CD4-positive, alpha-beta T cell treated with Interleukin-15 for 1 hour (primary cell): ENCODE measurements at regions not wholly inside any gene's neighbourhood (a gene's known extent, or its start where the extent isn't known, plus 50 kb on each side); places are given as distances from the start of the nearest gene placed in this dataset.
"Not testable (repeated sequence)": the region's sequence is repeated elsewhere in the genome, so short reads cannot be mapped to it uniquely, and the experiment has no call there.

Source experiments
- DNase-seq: peaks from one replicate; pipeline ENCODE4 v3.0.0-alpha.2; 2020

- no peak for DNase-seq
Measured at GRCh38 chr18:1593091-1593490, 688.4 kb downstream of the ADCYAP1 start.

DNA sequence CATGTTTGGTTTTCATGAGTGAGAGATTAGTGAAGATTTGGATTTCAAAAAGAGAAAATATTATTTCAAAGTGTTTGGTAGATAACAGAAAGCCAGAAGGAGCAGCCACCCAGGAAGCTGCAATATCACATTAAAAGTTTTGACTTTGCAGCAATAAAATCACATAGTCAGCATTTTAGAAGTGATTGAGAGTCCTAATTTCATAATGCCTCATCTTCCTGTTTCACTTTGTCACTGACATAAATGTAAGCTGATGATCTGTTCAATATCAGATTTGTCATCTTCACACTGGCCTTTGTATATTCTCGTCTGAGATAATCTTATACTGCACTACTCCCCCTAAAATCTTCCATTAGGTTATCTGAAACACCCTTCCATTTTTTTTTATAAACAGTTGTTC lies 690.5 kb downstream of the ADCYAP1 start:
- DNase-seq = no peak

- no peak for DNase-seq
Measured at GRCh38 chr18:1599196-1599595, 694.5 kb downstream of the ADCYAP1 start.

- no peak for DNase-seq
Measured at GRCh38 chr18:1604751-1605150, 700.1 kb downstream of the ADCYAP1 start.

GRCh38 chr18:1618364-1618763 lies 713.7 kb downstream of the ADCYAP1 start:
- no peak for DNase-seq

GRCh38 chr18:1619507-1619906 lies 714.8 kb downstream of the ADCYAP1 start:
- DNase-seq = no peak

DNA sequence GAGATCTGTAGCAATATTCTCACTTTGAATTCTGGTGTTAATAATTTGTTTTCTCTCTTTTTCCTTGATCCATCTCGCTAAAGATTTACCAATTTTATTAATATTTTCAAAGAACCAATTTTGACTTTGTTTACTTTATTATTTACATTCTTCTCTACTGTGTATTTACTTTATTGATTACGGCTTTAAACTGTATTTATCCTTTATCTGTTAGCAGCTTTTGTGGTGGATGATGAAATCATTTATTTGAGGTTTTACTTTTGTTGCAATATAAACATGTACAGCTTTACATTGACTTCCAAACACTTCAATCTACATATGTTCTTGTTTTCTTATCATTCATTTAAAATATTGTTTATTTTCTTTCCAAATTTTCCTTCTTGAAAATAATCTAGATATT lies 719.9 kb downstream of the ADCYAP1 start:
- DNase-seq = no peak

- no peak for DNase-seq
Measured at GRCh38 chr18:1627494-1627893, 722.8 kb downstream of the ADCYAP1 start.

- no peak for DNase-seq
Measured at GRCh38 chr18:1648712-1649111, 744.0 kb downstream of the ADCYAP1 start.

DNA sequence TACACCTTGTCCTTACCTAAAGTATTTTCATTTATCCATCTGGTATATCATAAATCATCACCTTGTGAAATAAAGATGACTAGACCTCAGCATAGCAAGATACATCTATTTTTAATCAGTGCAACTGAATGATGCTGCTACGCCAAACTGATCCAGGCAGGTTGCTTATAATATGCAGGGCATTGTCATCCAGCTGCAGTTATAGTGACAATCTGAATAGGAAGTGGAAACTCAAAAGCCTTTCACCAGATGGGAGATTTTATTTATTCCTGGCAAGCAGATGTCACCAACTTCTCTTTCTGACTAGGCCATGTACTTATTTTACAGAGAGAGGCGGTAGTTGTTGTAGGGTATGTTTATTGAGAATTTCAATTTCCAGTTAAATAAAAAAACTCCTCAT lies 747.3 kb downstream of the ADCYAP1 start:
- DNase-seq = no peak

GRCh38 chr18:1653873-1654272 lies 749.2 kb downstream of the ADCYAP1 start:
- no peak for DNase-seq

- DNase-seq = no peak
Measured at GRCh38 chr18:1657876-1658275, 753.2 kb downstream of the ADCYAP1 start.

DNA sequence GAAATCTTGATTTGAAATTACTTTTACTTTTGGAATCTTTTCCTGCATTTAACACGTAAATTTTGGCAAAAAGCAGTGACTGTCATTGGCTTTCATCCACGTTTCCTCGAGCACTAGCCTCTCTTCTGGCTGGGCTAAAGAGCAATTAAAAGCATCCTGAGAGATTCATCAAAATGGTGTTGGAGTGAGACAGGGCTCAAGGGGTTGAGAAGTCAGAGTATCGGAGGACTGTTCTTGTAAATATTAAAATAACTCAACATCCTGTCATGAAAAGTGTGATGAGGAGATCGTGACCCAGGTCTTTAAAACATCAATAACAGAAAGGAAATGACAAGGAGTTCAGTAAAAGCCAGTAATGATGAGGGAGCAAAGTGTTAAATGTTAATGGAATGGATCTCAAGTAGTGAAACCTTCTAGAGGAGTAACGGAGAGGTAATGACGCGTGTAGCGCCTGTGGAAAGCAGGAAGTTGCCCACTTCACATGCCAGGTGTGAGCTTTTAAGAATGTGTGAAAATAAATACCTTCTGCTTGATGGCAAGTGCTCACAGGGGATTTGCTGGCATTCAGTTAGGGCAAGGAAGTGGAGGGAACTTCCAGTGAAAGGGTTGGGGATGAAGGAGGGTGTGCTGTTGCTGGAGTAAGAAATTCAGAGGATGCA lies 754.4 kb downstream of the ADCYAP1 start:
- DNase-seq = no peak

- peak; percentile 19 for DNase-seq
Measured at GRCh38 chr18:1663879-1664705, 759.4 kb downstream of the ADCYAP1 start.

GRCh38 chr18:1665079-1665478 lies 760.4 kb downstream of the ADCYAP1 start:
- DNase-seq = no peak

- DNase-seq = no peak
Measured at GRCh38 chr18:1668279-1668678, 763.6 kb downstream of the ADCYAP1 start.

DNA sequence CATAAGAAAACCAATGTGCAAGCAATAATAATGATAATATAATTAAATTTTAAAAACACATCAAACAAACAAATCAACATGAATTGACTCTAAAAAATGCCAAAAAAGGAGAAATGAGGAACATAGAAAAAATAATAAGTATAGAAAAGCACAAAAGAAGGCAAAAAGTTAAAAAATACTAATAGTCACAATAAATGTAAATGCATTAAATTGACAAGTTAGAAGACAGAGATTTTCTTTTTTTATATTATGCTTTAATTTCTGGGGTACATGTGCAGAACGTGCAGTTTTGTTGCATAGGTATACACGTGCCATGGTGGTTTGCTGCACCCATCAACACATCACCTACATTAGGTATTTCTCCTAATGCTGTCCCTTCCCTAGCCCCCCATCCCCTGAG lies 767.0 kb downstream of the ADCYAP1 start:
- not testable (repeated sequence) for DNase-seq

GRCh38 chr18:1676387-1676786 lies 771.7 kb downstream of the ADCYAP1 start:
- no peak for DNase-seq

- no peak for DNase-seq
Measured at GRCh38 chr18:1680108-1680507, 775.4 kb downstream of the ADCYAP1 start.

- no peak for DNase-seq
Measured at GRCh38 chr18:1691863-1692262, 787.2 kb downstream of the ADCYAP1 start.

DNA sequence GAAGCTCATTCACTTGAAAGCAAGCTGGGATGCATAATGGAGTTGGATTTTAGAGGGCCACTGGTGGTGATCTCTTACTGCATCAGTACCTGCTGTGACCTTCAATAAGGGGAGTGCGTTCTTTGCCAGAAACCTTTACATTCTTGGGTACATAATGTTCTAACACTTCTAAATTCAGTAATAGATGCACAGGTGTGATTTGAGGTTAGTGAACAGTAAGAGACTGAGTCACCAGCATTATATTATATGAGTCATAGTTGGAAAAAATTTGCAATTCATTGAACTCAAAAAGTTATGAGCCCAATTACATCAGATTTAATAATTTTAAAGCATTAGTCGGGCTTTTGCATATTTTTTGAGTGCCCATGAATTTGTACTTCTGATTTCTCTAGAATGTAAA lies 803.3 kb downstream of the ADCYAP1 start:
- no peak for DNase-seq

- DNase-seq = no peak
Measured at GRCh38 chr18:1710114-1710513, 805.4 kb downstream of the ADCYAP1 start.

DNA sequence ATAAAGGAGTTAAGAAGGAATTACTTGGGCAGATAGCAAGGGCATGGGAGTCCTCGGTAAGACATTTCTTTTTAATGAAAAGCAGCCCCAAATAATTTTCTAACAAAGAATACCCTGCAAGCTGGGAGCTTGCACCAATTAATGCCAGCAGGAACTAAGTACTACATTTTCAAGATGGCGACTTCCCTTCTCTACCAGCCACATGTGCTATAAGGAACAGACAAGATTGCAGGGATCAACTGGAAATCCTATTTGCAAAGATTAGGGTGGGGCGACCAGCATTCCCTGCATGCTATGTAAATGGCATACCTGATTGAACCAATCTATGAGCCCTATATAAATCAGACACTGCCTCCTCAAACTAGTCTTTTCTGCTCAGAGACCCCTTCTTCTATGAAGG lies 827.5 kb downstream of the ADCYAP1 start:
- no peak for DNase-seq

DNA sequence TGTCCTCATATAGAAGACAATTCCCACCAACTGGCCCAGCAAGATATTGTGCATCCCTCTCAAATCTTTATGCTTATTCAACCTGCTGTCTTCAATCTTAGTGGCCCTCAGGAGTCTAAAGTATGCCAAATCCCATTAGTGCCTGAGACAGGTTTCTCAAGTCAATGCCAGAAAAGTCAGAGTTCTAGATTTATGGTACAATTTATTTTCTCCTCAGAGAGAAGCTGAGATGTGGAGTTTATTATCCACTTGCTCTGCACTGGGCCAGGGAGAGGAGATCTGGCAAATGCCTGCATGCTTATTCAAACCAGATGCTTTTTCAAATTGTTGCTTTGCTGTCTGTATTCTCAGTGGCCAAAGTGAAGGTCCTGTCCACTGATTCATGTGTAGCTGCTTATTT lies 825.2 kb downstream of the METTL4 start:
- DNase-seq = no peak

DNA sequence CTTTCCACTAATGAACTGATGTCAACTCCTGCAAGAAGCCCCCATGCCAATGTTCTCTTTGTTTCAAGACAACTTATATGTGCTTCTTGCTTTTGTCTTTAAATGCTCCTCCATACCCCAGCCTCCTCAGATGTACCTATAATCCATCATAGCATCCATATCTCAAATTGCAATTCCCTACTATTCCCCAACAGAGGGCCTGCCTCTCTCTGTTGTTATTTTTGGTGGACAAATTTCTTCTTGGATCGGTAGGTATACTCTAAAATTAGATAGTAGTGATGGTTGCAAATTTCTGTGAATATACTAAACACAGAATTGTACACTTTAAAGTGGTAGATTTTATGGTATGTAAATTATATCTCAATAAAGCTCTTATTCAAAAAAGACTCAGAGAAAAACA lies 820.1 kb downstream of the METTL4 start:
- DNase-seq = no peak
